ENCODE measurements at regions not wholly inside any gene's neighbourhood (a gene's known extent, or its start where the extent isn't known, plus 50 kb on each side); places are given as distances from the start of the nearest gene placed in this dataset.

GRCh38 chr5:72628771-72629371 lies 121.7 kb upstream of the ZNF366 start:
- H3K4me1 ChIP-seq (ENCODE audit: low read depth, poor library complexity, severe bottlenecking) = no peaks in the 10 kb centered on the region
- TF ChIP-seq CTCF (conservative IDR thresholded peaks at IDR 0.05; ENCODE audit: low read depth, low read length) = no peak
- H3K9ac ChIP-seq = no peak overlapping the region
- no peaks in the 10 kb centered on the region for H4K20me1 ChIP-seq (ENCODE audit: insufficient read depth)
- no peak overlapping the region for H2AFZ ChIP-seq (ENCODE audit: low read depth)
- no peaks in the 10 kb centered on the region for H3K36me3 ChIP-seq (ENCODE audit: insufficient read depth)
- no peak overlapping the region for H3K27ac ChIP-seq
- no peaks in the 10 kb centered on the region for H3K79me2 ChIP-seq (ENCODE audit: insufficient read depth, low read depth)
- H3K4me3 ChIP-seq (IDR thresholded peaks at IDR 0.05; ENCODE audit: insufficient read depth, low read depth, low read length) = no peak overlapping the region
- no peak overlapping the region for H3K4me2 ChIP-seq
- no peaks in the 10 kb centered on the region for H3K27me3 ChIP-seq (ENCODE audit: insufficient read depth, low read depth)

GRCh38 chr5:72625332-72625731 lies 118.1 kb upstream of the ZNF366 start:
- H3K27me3 ChIP-seq (ENCODE audit: insufficient read depth, low read depth) = no peaks in the 10 kb centered on the region
- H3K79me2 ChIP-seq (ENCODE audit: insufficient read depth, low read depth) = no peaks in the 10 kb centered on the region
- H3K4me3 ChIP-seq (IDR thresholded peaks at IDR 0.05; ENCODE audit: insufficient read depth, low read depth, low read length) = no peak overlapping the region
- no peaks in the 10 kb centered on the region for H3K4me1 ChIP-seq (ENCODE audit: low read depth, poor library complexity, severe bottlenecking)
- TF ChIP-seq CTCF (conservative IDR thresholded peaks at IDR 0.05; ENCODE audit: low read depth, low read length) = no peak
- H3K9ac ChIP-seq = no peak overlapping the region
- H3K36me3 ChIP-seq (ENCODE audit: insufficient read depth) = no peaks in the 10 kb centered on the region
- no peak overlapping the region for H3K4me2 ChIP-seq
- H4K20me1 ChIP-seq (ENCODE audit: insufficient read depth) = no peaks in the 10 kb centered on the region
- no peak overlapping the region for H2AFZ ChIP-seq (ENCODE audit: low read depth)
- no peak overlapping the region for H3K27ac ChIP-seq

GRCh38 chr5:72624641-72625236 lies 117.5 kb upstream of the ZNF366 start:
- H3K27ac ChIP-seq = no peak overlapping the region
- TF ChIP-seq CTCF (conservative IDR thresholded peaks at IDR 0.05; ENCODE audit: low read depth, low read length) = no peak
- no peaks in the 10 kb centered on the region for H3K79me2 ChIP-seq (ENCODE audit: insufficient read depth, low read depth)
- no peak overlapping the region for H3K4me3 ChIP-seq (IDR thresholded peaks at IDR 0.05; ENCODE audit: insufficient read depth, low read depth, low read length)
- H3K4me1 ChIP-seq (ENCODE audit: low read depth, poor library complexity, severe bottlenecking) = no peaks in the 10 kb centered on the region
- H3K4me2 ChIP-seq = no peak overlapping the region
- H4K20me1 ChIP-seq (ENCODE audit: insufficient read depth) = no peaks in the 10 kb centered on the region
- H3K9ac ChIP-seq = no peak overlapping the region
- no peaks in the 10 kb centered on the region for H3K36me3 ChIP-seq (ENCODE audit: insufficient read depth)
- no peaks in the 10 kb centered on the region for H3K27me3 ChIP-seq (ENCODE audit: insufficient read depth, low read depth)
- no peak overlapping the region for H2AFZ ChIP-seq (ENCODE audit: low read depth)

GRCh38 chr5:72623936-72624335 lies 116.7 kb upstream of the ZNF366 start:
- H3K4me2 ChIP-seq = no peak overlapping the region
- H3K4me3 ChIP-seq (IDR thresholded peaks at IDR 0.05; ENCODE audit: insufficient read depth, low read depth, low read length) = no peak overlapping the region
- no peak overlapping the region for H3K27ac ChIP-seq
- H3K79me2 ChIP-seq (ENCODE audit: insufficient read depth, low read depth) = no peaks in the 10 kb centered on the region
- H4K20me1 ChIP-seq (ENCODE audit: insufficient read depth) = no peaks in the 10 kb centered on the region
- H3K36me3 ChIP-seq (ENCODE audit: insufficient read depth) = no peaks in the 10 kb centered on the region
- H3K9ac ChIP-seq = no peak overlapping the region
- no peaks in the 10 kb centered on the region for H3K27me3 ChIP-seq (ENCODE audit: insufficient read depth, low read depth)
- no peak overlapping the region for H2AFZ ChIP-seq (ENCODE audit: low read depth)
- no peak for TF ChIP-seq CTCF (conservative IDR thresholded peaks at IDR 0.05; ENCODE audit: low read depth, low read length)
- H3K4me1 ChIP-seq (ENCODE audit: low read depth, poor library complexity, severe bottlenecking) = no peaks in the 10 kb centered on the region
